Hepatocyte (in vitro differentiated cells): ENCODE measurements at regions not wholly inside any gene's neighbourhood (a gene's known extent, or its start where the extent isn't known, plus 50 kb on each side); places are given as distances from the start of the nearest gene placed in this dataset.

Source experiments
- DNase-seq: peaks from one replicate; pipeline ENCODE4 v3.0.0-alpha.2; 2016; ENCODE audit warnings: low spot score
- H2AFZ ChIP-seq: fragments of 200-600 bp; sonication (generic); 2 replicates; pipeline ENCODE4 v1.6.0; 2016; ENCODE audit warnings: antibody characterized with exemption, mild to moderate bottlenecking
- H3K27ac ChIP-seq: fragments of 200-600 bp; sonication (generic); 2 replicates; pipeline ENCODE4 v1.5.1; 2016; ENCODE audit warnings: mild to moderate bottlenecking
- H3K27me3 ChIP-seq: fragments of 200-600 bp; sonication (generic); 2 replicates; pipeline ENCODE4 v1.6.1; 2016
- H3K36me3 ChIP-seq: fragments of 200-600 bp; sonication (generic); replicated peaks from 2 replicates; pipeline ENCODE4 v1.5.1; 2016; ENCODE audit warnings: low read depth; ENCODE audit not compliant: insufficient read depth
- H3K4me1 ChIP-seq: fragments of 200-600 bp; sonication (generic); 2 replicates; pipeline ENCODE4 v1.5.1; 2016; ENCODE audit warnings: mild to moderate bottlenecking, moderate library complexity; ENCODE audit not compliant: insufficient read depth
- H3K4me2 ChIP-seq: fragments of 200-600 bp; sonication (generic); 2 replicates; pipeline ENCODE4 v1.6.0; 2016
- H3K4me3 ChIP-seq: fragments of 200-600 bp; sonication (generic); 2 replicates; pipeline ENCODE4 v1.5.1; 2016; ENCODE audit warnings: mild to moderate bottlenecking
- H3K79me2 ChIP-seq: fragments of 200-600 bp; sonication (generic); 2 replicates; pipeline ENCODE4 v1.6.0; 2017; ENCODE audit warnings: mild to moderate bottlenecking
- H3K9me2 ChIP-seq: fragments of 200-600 bp; sonication (generic); replicated peaks from 2 replicates; pipeline ENCODE4 v1.6.0; 2017; ENCODE audit warnings: mild to moderate bottlenecking; ENCODE audit not compliant: insufficient read depth
- H3K9me3 ChIP-seq: fragments of 200-600 bp; sonication (generic); 2 replicates; pipeline ENCODE4 v1.5.1; 2016; ENCODE audit warnings: low read depth, mild to moderate bottlenecking
- H4K20me1 ChIP-seq: fragments of 200-600 bp; sonication (generic); 2 replicates; pipeline ENCODE4 v1.6.0; 2016; ENCODE audit warnings: mild to moderate bottlenecking; ENCODE audit not compliant: insufficient read depth, poor library complexity, severe bottlenecking
- EZH2 ChIP-seq: fragments of 200-600 bp; sonication (generic); IDR thresholded peaks from 2 replicates; pipeline ENCODE4 v1.6.1; 2016; ENCODE audit warnings: antibody characterized with exemption, mild to moderate bottlenecking, borderline replicate concordance
- EZH2phosphoT487 ChIP-seq: fragments of 200-600 bp; sonication (generic); IDR thresholded peaks from one replicate; pipeline ENCODE4 v1.6.1; 2018; ENCODE audit warnings: antibody characterized with exemption, mild to moderate bottlenecking, low read depth, moderate library complexity; ENCODE audit not compliant: unreplicated experiment, severe bottlenecking
- WGBS: methylation state at CpG from one replicate; pipeline ENCODE4 v1.1.6; 2016; ENCODE audit warnings: low lambda C conversion rate; ENCODE audit errors: missing lambda C conversion rate; 5-methylcytosine and 5-hydroxymethylcytosine counted together
- TF ChIP-seq, protein P1 (sequence below): fragments of 200-600 bp; sonication (generic); IDR thresholded peaks from 2 replicates; pipeline ENCODE4 v1.5.1; 2016; ENCODE audit warnings: antibody characterized with exemption, mild to moderate bottlenecking; ENCODE audit not compliant: poor library complexity

DNA sequence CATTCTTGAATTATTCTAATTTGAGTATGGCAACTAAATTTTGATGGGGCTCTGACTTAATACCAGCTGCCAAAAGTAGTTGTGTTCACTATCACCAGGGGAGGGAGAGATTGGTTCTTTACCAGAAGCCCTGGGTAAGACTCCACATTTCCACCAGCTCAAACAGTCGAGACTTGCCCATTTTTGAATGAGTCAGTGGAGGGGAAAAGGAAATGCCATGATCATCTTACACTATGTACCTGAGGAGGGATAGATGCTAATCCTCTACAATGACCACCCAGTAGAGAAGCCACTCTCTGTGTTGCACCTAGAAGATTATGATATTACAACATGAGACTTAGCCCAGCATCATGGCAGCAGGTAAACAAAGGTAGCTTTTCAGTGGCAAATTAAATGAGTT is 77.0 kb upstream of the SGK1 start:
- 68% methylated on average over 1 of the region's 1 CpG for WGBS
- H3K79me2 ChIP-seq, result no peaks in the 10 kb centered on the region
- H2AFZ ChIP-seq, result no peak overlapping the region
- H3K9me3 ChIP-seq, result no peaks in the 10 kb centered on the region
- H3K27me3 ChIP-seq, result no peaks in the 10 kb centered on the region
- no peak overlapping the region for H3K4me2 ChIP-seq
- no peak for DNase-seq
- H3K4me3 ChIP-seq, result no peak overlapping the region
- TF ChIP-seq EZH2 (no peak), EZH2phosphoT487 (no peak)
- TF ChIP-seq, protein P1, sequence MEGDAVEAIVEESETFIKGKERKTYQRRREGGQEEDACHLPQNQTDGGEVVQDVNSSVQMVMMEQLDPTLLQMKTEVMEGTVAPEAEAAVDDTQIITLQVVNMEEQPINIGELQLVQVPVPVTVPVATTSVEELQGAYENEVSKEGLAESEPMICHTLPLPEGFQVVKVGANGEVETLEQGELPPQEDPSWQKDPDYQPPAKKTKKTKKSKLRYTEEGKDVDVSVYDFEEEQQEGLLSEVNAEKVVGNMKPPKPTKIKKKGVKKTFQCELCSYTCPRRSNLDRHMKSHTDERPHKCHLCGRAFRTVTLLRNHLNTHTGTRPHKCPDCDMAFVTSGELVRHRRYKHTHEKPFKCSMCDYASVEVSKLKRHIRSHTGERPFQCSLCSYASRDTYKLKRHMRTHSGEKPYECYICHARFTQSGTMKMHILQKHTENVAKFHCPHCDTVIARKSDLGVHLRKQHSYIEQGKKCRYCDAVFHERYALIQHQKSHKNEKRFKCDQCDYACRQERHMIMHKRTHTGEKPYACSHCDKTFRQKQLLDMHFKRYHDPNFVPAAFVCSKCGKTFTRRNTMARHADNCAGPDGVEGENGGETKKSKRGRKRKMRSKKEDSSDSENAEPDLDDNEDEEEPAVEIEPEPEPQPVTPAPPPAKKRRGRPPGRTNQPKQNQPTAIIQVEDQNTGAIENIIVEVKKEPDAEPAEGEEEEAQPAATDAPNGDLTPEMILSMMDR, result no peak
- H3K4me1 ChIP-seq, result no peaks in the 10 kb centered on the region
- no peaks in the 10 kb centered on the region for H3K9me2 ChIP-seq
- H3K27ac ChIP-seq, result peak overlapping the region; percentile 78
- H4K20me1 ChIP-seq, result no peaks in the 10 kb centered on the region
- no peaks in the 10 kb centered on the region for H3K36me3 ChIP-seq

DNA sequence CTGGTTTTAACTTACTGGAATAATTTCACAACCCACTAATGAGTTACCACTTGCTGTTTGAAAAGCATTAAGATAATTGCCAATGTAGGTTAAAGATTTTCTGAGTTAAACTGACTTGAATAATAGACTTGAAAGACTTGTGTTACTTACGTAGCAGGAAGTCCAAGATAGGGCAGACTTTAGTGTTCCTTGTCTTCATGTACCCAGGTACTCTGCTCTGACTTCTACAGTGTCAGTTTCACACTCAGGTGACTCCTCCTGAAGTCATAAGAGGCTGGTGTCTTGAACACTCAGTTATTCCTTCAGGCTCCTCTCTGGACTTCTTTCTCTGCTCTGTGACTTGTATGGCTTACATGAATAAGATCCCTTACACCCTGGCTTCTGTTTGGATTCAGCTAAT is 76.3 kb upstream of the SGK1 start:
- TF ChIP-seq, protein P1, result no peak
- TF ChIP-seq EZH2 (no peak), EZH2phosphoT487 (no peak)
- Histone ChIP-seq H2AFZ (no peak overlapping the region), H3K4me1 (no peaks in the 10 kb centered on the region), H3K27ac (peak overlapping the region; percentile 78), H3K79me2 (no peaks in the 10 kb centered on the region), H3K4me2 (no peak overlapping the region), H3K9me3 (no peaks in the 10 kb centered on the region), H4K20me1 (no peaks in the 10 kb centered on the region), H3K9me2 (no peaks in the 10 kb centered on the region), H3K4me3 (no peak overlapping the region), H3K36me3 (no peaks in the 10 kb centered on the region), H3K27me3 (no peaks in the 10 kb centered on the region)
- WGBS, result 77% methylated on average over 1 of the region's 1 CpG
- DNase-seq, result peak; percentile 12

- Histone ChIP-seq H3K27me3 (no peaks in the 10 kb centered on the region), H3K9me3 (no peaks in the 10 kb centered on the region), H4K20me1 (no peaks in the 10 kb centered on the region), H3K9me2 (no peaks in the 10 kb centered on the region), H2AFZ (no peak overlapping the region), H3K36me3 (no peaks in the 10 kb centered on the region), H3K4me2 (no peak overlapping the region), H3K27ac (no peak overlapping the region), H3K4me3 (no peak overlapping the region), H3K79me2 (no peaks in the 10 kb centered on the region), H3K4me1 (no peaks in the 10 kb centered on the region)
- TF ChIP-seq, protein P1, result no peak
- no peak for TF ChIP-seq EZH2
- no peak for DNase-seq
- 78% methylated on average over 1 of the region's 1 CpG for WGBS
These were observed 73.3 kb upstream of the SGK1 start for GRCh38 chr6:134391205-134391604.

DNA sequence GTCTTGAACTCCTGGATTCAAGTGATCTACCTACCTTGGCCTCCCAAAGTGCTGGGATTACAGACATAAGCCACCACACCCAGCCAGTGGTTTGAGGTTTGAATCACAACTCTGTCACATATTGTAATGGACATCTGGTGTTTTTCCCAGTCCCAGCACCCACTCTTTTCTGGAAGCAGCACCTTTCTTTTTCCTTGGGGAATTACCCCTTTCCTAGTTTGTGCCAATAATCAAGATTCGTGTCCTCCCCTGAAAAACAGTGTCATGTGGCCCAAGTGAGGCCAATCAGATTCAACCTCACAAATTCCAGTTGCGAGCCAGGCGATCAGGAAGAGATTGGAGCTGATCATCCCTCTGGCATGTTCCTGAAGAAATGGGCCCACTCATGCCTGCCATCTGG is 71.7 kb upstream of the SGK1 start:
- H3K27ac ChIP-seq, result no peak overlapping the region

More for the DNA sequence above, 71.7 kb upstream of the SGK1 start:
- Histone ChIP-seq H3K9me3 (no peaks in the 10 kb centered on the region), H3K4me2 (no peak overlapping the region), H3K4me3 (no peak overlapping the region), H2AFZ (no peak overlapping the region), H3K79me2 (no peaks in the 10 kb centered on the region), H3K9me2 (no peaks in the 10 kb centered on the region), H3K27me3 (no peaks in the 10 kb centered on the region), H3K36me3 (no peaks in the 10 kb centered on the region), H3K4me1 (no peaks in the 10 kb centered on the region), H4K20me1 (no peaks in the 10 kb centered on the region)
- no peak for DNase-seq
- 93% methylated on average over 3 of the region's 3 CpGs for WGBS
- TF ChIP-seq EZH2phosphoT487 (no peak), EZH2 (no peak)
- TF ChIP-seq, protein P1, result no peak
